GM06990 (cell line): ENCODE measurements at regions not wholly inside any gene's neighbourhood (a gene's known extent, or its start where the extent isn't known, plus 50 kb on each side); places are given as distances from the start of the nearest gene placed in this dataset.

Experiments
- DNase-seq: peaks from one replicate; pipeline ENCODE4 v3.0.0-alpha.2; 2011; ENCODE audit not compliant: insufficient read length; ENCODE audit errors: extremely low read depth
- H3K27me3 ChIP-seq: replicated peaks from 2 replicates; pipeline ENCODE4 v1.6.0; 2011; ENCODE audit warnings: low read length; ENCODE audit not compliant: control insufficient read depth, insufficient read depth
- H3K36me3 ChIP-seq: 2 replicates; pipeline ENCODE4 v1.5.1; 2011; ENCODE audit warnings: low read length; ENCODE audit not compliant: control insufficient read depth, insufficient read depth
- H3K4me3 ChIP-seq: replicated peaks from 2 replicates; pipeline ENCODE4 v1.5.1; 2011; ENCODE audit warnings: low read depth, mild to moderate bottlenecking, control low read depth, low read length
- CTCF ChIP-seq: IDR thresholded peaks from 2 replicates; pipeline ENCODE4 v1.5.1; 2011; ENCODE audit warnings: low read length, control low read depth, mild to moderate bottlenecking, inconsistent platforms; ENCODE audit not compliant: insufficient read depth, poor library complexity, severe bottlenecking

GRCh38 chr2:3079959-3080948 lies 297.4 kb downstream of the EIPR1 start:
- H3K4me3 ChIP-seq, result no peak overlapping the region
- no peaks in the 10 kb centered on the region for H3K27me3 ChIP-seq
- no peak for TF ChIP-seq CTCF
- no peaks in the 10 kb centered on the region for H3K36me3 ChIP-seq
- DNase-seq, result no peak

- Histone ChIP-seq H3K27me3 (no peaks in the 10 kb centered on the region), H3K36me3 (no peaks in the 10 kb centered on the region), H3K4me3 (no peak overlapping the region)
- TF ChIP-seq CTCF, result no peak
- no peak for DNase-seq
Observed at GRCh38 chr2:3079466-3079865, 298.2 kb downstream of the EIPR1 start.

GRCh38 chr2:3078684-3079083 lies 298.9 kb downstream of the EIPR1 start:
- H3K36me3 ChIP-seq, result no peaks in the 10 kb centered on the region
- H3K27me3 ChIP-seq, result no peaks in the 10 kb centered on the region
- no peak for TF ChIP-seq CTCF
- H3K4me3 ChIP-seq, result no peak overlapping the region
- DNase-seq, result no peak

- H3K4me3 ChIP-seq, result no peak overlapping the region
- no peak for DNase-seq
Observed at GRCh38 chr2:3076848-3077642, 300.6 kb downstream of the EIPR1 start.

GRCh38 chr2:3075991-3076340 lies 301.7 kb downstream of the EIPR1 start:
- H3K36me3 ChIP-seq, result no peaks in the 10 kb centered on the region
- no peak for TF ChIP-seq CTCF
- H3K4me3 ChIP-seq, result no peak overlapping the region
- H3K27me3 ChIP-seq, result no peaks in the 10 kb centered on the region; the same call in 1 of the 2 replicates
- no peak for DNase-seq

More at GRCh38 chr2:3076848-3077642, 300.6 kb downstream of the EIPR1 start:
- no peaks in the 10 kb centered on the region; the same call in 1 of the 2 replicates for H3K27me3 ChIP-seq
- TF ChIP-seq CTCF, result no peak
- H3K36me3 ChIP-seq, result no peaks in the 10 kb centered on the region
